SU-DHL-6 (cell line): ENCODE measurements at regions not wholly inside any gene's neighbourhood (a gene's known extent, or its start where the extent isn't known, plus 50 kb on each side); places are given as distances from the start of the nearest gene placed in this dataset.

Source experiments
- EZH2phosphoT487 ChIP-seq: fragments of 200-600 bp; sonication (generic), shearing (Covaris generic); conservative IDR thresholded peaks from 2 replicates; pipeline ENCODE4 v1.6.1; 2018; ENCODE audit warnings: mild to moderate bottlenecking, antibody characterized with exemption, low read length, moderate library complexity, mixed read lengths
- TF ChIP-seq, protein P1 (sequence below): fragments of 200-600 bp; sonication (generic); IDR thresholded peaks from one replicate; pipeline ENCODE4 v1.5.1; 2017; ENCODE audit warnings: antibody characterized with exemption, mild to moderate bottlenecking, low read length, moderate library complexity; ENCODE audit not compliant: insufficient read depth, poor library complexity, severe bottlenecking

DNA sequence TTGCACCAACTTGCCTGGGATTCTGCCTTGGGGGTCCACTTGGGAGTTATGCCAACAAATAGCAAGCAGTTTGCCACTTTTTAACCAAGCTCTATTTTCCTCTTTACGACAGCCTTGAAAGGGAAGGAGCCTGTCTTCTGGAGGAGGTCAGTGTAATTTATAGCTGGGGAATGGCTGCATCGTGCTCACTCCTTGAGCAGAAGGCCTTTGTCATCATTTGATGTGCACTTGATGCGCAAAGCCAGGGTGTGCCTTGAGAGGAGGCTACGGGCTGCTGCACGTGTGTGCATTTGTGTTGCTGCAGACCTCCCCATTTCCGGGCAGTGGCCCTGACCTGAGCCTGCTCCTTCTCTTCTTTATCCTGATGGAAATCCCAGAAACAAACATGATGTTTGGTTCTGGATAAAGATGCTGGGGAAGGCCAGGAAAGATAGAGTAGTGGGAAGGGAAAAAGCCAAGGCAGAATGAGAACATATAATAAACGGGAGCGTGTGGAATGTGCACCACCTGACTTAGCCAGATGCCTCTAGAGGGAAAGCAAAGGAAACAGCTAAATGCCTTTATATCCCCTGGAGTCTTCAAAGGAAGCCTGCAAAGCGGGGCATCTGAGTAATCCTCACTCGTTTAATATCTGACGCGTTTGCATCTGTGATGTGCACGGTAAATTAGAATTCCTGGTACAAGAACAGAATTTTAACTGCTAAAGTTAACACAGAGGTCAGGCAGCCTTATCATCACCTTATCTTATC lies 68.3 kb upstream of the ZNF521 start:
- TF ChIP-seq, protein P1, sequence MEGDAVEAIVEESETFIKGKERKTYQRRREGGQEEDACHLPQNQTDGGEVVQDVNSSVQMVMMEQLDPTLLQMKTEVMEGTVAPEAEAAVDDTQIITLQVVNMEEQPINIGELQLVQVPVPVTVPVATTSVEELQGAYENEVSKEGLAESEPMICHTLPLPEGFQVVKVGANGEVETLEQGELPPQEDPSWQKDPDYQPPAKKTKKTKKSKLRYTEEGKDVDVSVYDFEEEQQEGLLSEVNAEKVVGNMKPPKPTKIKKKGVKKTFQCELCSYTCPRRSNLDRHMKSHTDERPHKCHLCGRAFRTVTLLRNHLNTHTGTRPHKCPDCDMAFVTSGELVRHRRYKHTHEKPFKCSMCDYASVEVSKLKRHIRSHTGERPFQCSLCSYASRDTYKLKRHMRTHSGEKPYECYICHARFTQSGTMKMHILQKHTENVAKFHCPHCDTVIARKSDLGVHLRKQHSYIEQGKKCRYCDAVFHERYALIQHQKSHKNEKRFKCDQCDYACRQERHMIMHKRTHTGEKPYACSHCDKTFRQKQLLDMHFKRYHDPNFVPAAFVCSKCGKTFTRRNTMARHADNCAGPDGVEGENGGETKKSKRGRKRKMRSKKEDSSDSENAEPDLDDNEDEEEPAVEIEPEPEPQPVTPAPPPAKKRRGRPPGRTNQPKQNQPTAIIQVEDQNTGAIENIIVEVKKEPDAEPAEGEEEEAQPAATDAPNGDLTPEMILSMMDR = no peak
- no peak for TF ChIP-seq EZH2phosphoT487
